WTC11 (cell line): ENCODE measurements at regions not wholly inside any gene's neighbourhood (a gene's known extent, or its start where the extent isn't known, plus 50 kb on each side); places are given as distances from the start of the nearest gene placed in this dataset.

ENCODE experiments used
- ATAC-seq: fragments of 200-7000 bp; cut with Tn5 transposase; 2 replicates; pipeline ENCODE4 v1.10.0; 2021; ENCODE audit warnings: mild to moderate bottlenecking, moderate library complexity
- CTCF ChIA-PET: fragments of 300-600 bp; sonication (Branson Sonifier 250); formaldehyde crosslinking; loops from one replicate; lab custom pipeline; 2021; ENCODE audit warnings: antibody characterized with exemption; lab: Charles Lee
- POLR2A ChIA-PET: fragments of 350-600 bp; sonication (Branson Sonifier 250); formaldehyde crosslinking; loops from one replicate; lab custom pipeline; 2021; ENCODE audit warnings: antibody characterized with exemption; lab: Charles Lee
- DNase-seq: peaks from one replicate; pipeline ENCODE4 v3.0.0; 2021; ENCODE audit warnings: low spot score
- H3K27ac Mint-ChIP-seq: 2 replicates; pipeline ENCODE4 v1.8.0; 2021; ENCODE audit warnings: mixed read lengths
- H3K27me3 Mint-ChIP-seq: 2 replicates; pipeline ENCODE4 v1.8.0; 2021; ENCODE audit warnings: low read depth, mild to moderate bottlenecking, moderate library complexity, mixed read lengths
- H3K36me3 Mint-ChIP-seq: 2 replicates; pipeline ENCODE4 v1.8.0; 2021; ENCODE audit warnings: mixed read lengths
- H3K4me1 Mint-ChIP-seq: 2 replicates; pipeline ENCODE4 v1.8.0; 2022; ENCODE audit warnings: mixed read lengths
- H3K4me3 Mint-ChIP-seq: 2 replicates; pipeline ENCODE4 v1.8.0; 2021; ENCODE audit warnings: mild to moderate bottlenecking, moderate library complexity, mixed read lengths
- H3K9me3 Mint-ChIP-seq: 2 replicates; pipeline ENCODE4 v1.8.0; 2021; ENCODE audit warnings: mixed read lengths
- ARID4B ChIP-seq: sonication (generic); formaldehyde crosslinking; IDR thresholded peaks from 2 replicates; pipeline ENCODE4 v1.8.0; 2023; ENCODE audit warnings: missing genetic modification reagents, mild to moderate bottlenecking, borderline replicate concordance
- CDX4 ChIP-seq: fragments of 250-450 bp; sonication (Bioruptor Pico); IDR thresholded peaks from 2 replicates; pipeline ENCODE4 v1.9.0; 2021; ENCODE audit warnings: moderate library complexity, mild to moderate bottlenecking, inconsistent platforms, borderline replicate concordance
- EMX1 ChIP-seq: fragments of 250-450 bp; sonication (Bioruptor Pico); IDR thresholded peaks from 2 replicates; pipeline ENCODE4 v1.8.0; 2021; ENCODE audit warnings: mild to moderate bottlenecking
- ETV6 ChIP-seq: sonication (generic); formaldehyde crosslinking; IDR thresholded peaks from 2 replicates; pipeline ENCODE4 v1.8.1; 2022; ENCODE audit warnings: mild to moderate bottlenecking, missing genetic modification reagents
- FOXJ3 ChIP-seq: sonication (generic); formaldehyde crosslinking; IDR thresholded peaks from 2 replicates; pipeline ENCODE4 v1.9.0; 2021; ENCODE audit warnings: missing genetic modification reagents, mild to moderate bottlenecking, borderline replicate concordance
- FOXP1 ChIP-seq: sonication (generic); formaldehyde crosslinking; IDR thresholded peaks from 2 replicates; pipeline ENCODE4 v1.8.0; 2022; ENCODE audit warnings: missing genetic modification reagents, mild to moderate bottlenecking, moderate library complexity, borderline replicate concordance
- FOXP4 ChIP-seq: sonication (generic); formaldehyde crosslinking; IDR thresholded peaks from 2 replicates; pipeline ENCODE4 v1.8.0; 2022; ENCODE audit warnings: mild to moderate bottlenecking, missing genetic modification reagents
- HMGXB4 ChIP-seq: sonication (generic); formaldehyde crosslinking; IDR thresholded peaks from 2 replicates; pipeline ENCODE4 v1.8.1; 2023; ENCODE audit warnings: mild to moderate bottlenecking, moderate library complexity, missing genetic modification reagents
- MLX ChIP-seq: sonication (generic); formaldehyde crosslinking; IDR thresholded peaks from 2 replicates; pipeline ENCODE4 v1.8.1; 2023; ENCODE audit warnings: mild to moderate bottlenecking, missing genetic modification reagents, moderate library complexity
- NR2C2 ChIP-seq: sonication (generic); formaldehyde crosslinking; IDR thresholded peaks from 2 replicates; pipeline ENCODE4 v1.8.0; 2022; ENCODE audit warnings: mild to moderate bottlenecking, missing genetic modification reagents
- ZNF138 ChIP-seq: sonication (generic); formaldehyde crosslinking; conservative IDR thresholded peaks from 2 replicates; pipeline ENCODE4 v1.8.1; 2022; ENCODE audit warnings: mild to moderate bottlenecking, moderate library complexity, missing genetic modification reagents
- ZNF232 ChIP-seq: sonication (generic); formaldehyde crosslinking; IDR thresholded peaks from 2 replicates; pipeline ENCODE4 v1.8.0; 2022; ENCODE audit warnings: mild to moderate bottlenecking, missing genetic modification reagents
- ZNF281 ChIP-seq: sonication (generic); formaldehyde crosslinking; IDR thresholded peaks from 2 replicates; pipeline ENCODE4 v1.8.0; 2023; ENCODE audit warnings: mild to moderate bottlenecking, missing genetic modification reagents

- TF ChIP-seq ARID4B (no peak), FOXP4 (CRISPR knock-in tag) (no peak), EMX1 (CRISPR knock-in tag) (no peak), ETV6 (CRISPR knock-in tag) (no peak), FOXJ3 (CRISPR knock-in tag) (no peak), ZNF232 (CRISPR knock-in tag) (no peak), CDX4 (CRISPR knock-in tag) (no peak), ZNF281 (no peak), NR2C2 (no peak)
- TF ChIP-seq, all 79 proteins: peak for 0
Observed at GRCh38 chr6:21984135-21984534, 312.7 kb downstream of the PRL start (continued).

- CTCF ChIA-PET = no interaction called here
- peaks cover 27% of the 10 kb centered on the region for H3K9me3 Mint-ChIP-seq
- no peak for DNase-seq
- no peak overlapping the region for H3K4me3 Mint-ChIP-seq
- H3K36me3 Mint-ChIP-seq = peaks cover 37% of the 10 kb centered on the region
- TF ChIP-seq FOXP1 (no peak), FOXJ3 (CRISPR knock-in tag) (no peak), MLX (CRISPR knock-in tag) (no peak), ZNF138 (CRISPR knock-in tag) (no peak), HMGXB4 (CRISPR knock-in tag) (no peak)
- TF ChIP-seq, all 79 proteins: peak for 0
- H3K27me3 Mint-ChIP-seq = no peaks in the 10 kb centered on the region
- no peak overlapping the region for H3K27ac Mint-ChIP-seq
- no peak for ATAC-seq
- H3K4me1 Mint-ChIP-seq = peaks cover 13% of the 10 kb centered on the region
- POLR2A ChIA-PET = no interaction called here
Observed at GRCh38 chr6:21984561-21984960, 312.3 kb downstream of the PRL start.
